PC-9 (cell line): ENCODE measurements at regions not wholly inside any gene's neighbourhood (a gene's known extent, or its start where the extent isn't known, plus 50 kb on each side); places are given as distances from the start of the nearest gene placed in this dataset.

Experiments used
- BruUV-seq: library from RNA; stranded (reverse); fragments of 400-500 nt; replicated peaks from 2 replicates; lab custom pipeline; 2021; lab: Mats Ljungman, UMichigan
- CTCF ChIA-PET: fragments of 300-600 bp; sonication (Branson Sonifier 250); formaldehyde crosslinking; loops from one replicate; lab custom pipeline; 2022; ENCODE audit warnings: antibody characterized with exemption; lab: Charles Lee
- POLR2A ChIA-PET: fragments of 300-600 bp; sonication (Branson Sonifier 250); formaldehyde crosslinking; loops from one replicate; lab custom pipeline; 2022; ENCODE audit warnings: antibody characterized with exemption; ENCODE audit not compliant: unreplicated experiment; lab: Charles Lee
- DNase-seq, 2 experiments: peaks; one replicate each; pipeline versions ENCODE4 v3.0.0 to v3.0.0-alpha.2; 2015 to 2022; ENCODE audit warnings: mixed read lengths in 1 of 2
- H2AFZ ChIP-seq: fragments of 200-600 bp; sonication (generic); 2 replicates; pipeline ENCODE4 v1.8.1; 2017; ENCODE audit warnings: antibody characterized with exemption
- H3F3A ChIP-seq: fragments of 200-600 bp; sonication (generic); 2 replicates; pipeline ENCODE4 v1.8.1; 2017; ENCODE audit warnings: antibody characterized with exemption, mild to moderate bottlenecking, low read depth; ENCODE audit not compliant: insufficient read depth
- H3K27ac ChIP-seq: fragments of 200-600 bp; sonication (generic); 2 replicates; pipeline ENCODE4 v1.6.1; 2016; ENCODE audit warnings: mixed run types
- H3K27me3 ChIP-seq: fragments of 200-600 bp; sonication (generic); 2 replicates; pipeline ENCODE4 v1.6.1; 2016; ENCODE audit warnings: low read depth, mixed run types; ENCODE audit not compliant: insufficient read depth
- H3K36me3 ChIP-seq: fragments of 200-600 bp; sonication (generic); 2 replicates; pipeline ENCODE4 v1.6.1; 2016; ENCODE audit warnings: low read depth, mixed run types
- H3K4me1 ChIP-seq: fragments of 200-600 bp; sonication (generic); replicated peaks from 2 replicates; pipeline ENCODE4 v1.6.1; 2016; ENCODE audit warnings: mixed run types; ENCODE audit not compliant: insufficient read depth
- H3K4me2 ChIP-seq: fragments of 200-600 bp; sonication (generic); 2 replicates; pipeline ENCODE4 v1.6.1; 2017; ENCODE audit warnings: mixed run types
- H3K4me3 ChIP-seq: fragments of 200-600 bp; sonication (generic); 2 replicates; pipeline ENCODE4 v1.6.1; 2016; ENCODE audit warnings: mixed run types
- H3K79me2 ChIP-seq: fragments of 200-600 bp; sonication (generic); 2 replicates; pipeline ENCODE4 v1.6.1; 2017; ENCODE audit warnings: low read depth, mixed run types
- H3K9me2 ChIP-seq: fragments of 200-600 bp; sonication (generic); 2 replicates; pipeline ENCODE4 v1.8.1; 2017; ENCODE audit warnings: mild to moderate bottlenecking; ENCODE audit not compliant: insufficient read depth
- H3K9me3 ChIP-seq: fragments of 200-600 bp; sonication (generic); 2 replicates; pipeline ENCODE4 v1.8.1; 2016; ENCODE audit warnings: low read depth; ENCODE audit not compliant: insufficient read depth
- H4K20me1 ChIP-seq: fragments of 200-600 bp; sonication (generic); 2 replicates; pipeline ENCODE4 v1.8.1; 2017; ENCODE audit not compliant: insufficient read depth
- EZH2 ChIP-seq: fragments of 200-600 bp; sonication (generic); IDR thresholded peaks from 2 replicates; pipeline ENCODE4 v1.8.0; 2017; ENCODE audit warnings: antibody characterized with exemption, low read depth
- intact Hi-C: fragments of 100-400 bp; cut with micrococcal nuclease; formaldehyde crosslinking; loops from one replicate; pipeline ENCODE4 v1.10.0; 2022; ENCODE audit not compliant: unreplicated experiment
- TF ChIP-seq, protein P1 (sequence below): fragments of 200-600 bp; sonication (generic); conservative IDR thresholded peaks from 2 replicates; pipeline ENCODE4 v1.6.1; 2017; ENCODE audit warnings: mixed run types, antibody characterized with exemption, mild to moderate bottlenecking, moderate library complexity

DNA sequence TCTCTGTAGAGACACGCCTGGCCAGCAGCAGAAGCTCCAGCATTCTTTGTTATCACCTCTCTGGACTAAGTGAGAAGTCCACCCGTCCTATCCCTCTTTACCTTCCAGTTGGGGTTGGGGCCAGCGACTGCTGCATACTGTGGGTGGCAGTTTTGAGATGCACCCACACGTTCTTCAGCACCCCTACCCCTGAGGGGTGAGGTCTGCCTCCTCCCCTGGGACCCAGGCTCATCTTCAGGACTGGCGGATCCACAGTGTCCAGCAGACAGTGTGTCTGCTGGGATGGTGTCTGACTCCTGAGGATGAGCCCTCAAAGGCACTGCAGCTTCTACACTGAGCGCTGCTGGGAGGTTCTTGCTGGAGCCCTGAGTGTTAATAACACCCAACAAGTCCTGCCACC lies 78.8 kb downstream of the GADD45G start:
- H3K9me3 ChIP-seq = no peaks in the 10 kb centered on the region
- no peak overlapping the region for H3K4me2 ChIP-seq
- H3K79me2 ChIP-seq = no peaks in the 10 kb centered on the region
- no peaks in the 10 kb centered on the region for H4K20me1 ChIP-seq
- no peak overlapping the region for H2AFZ ChIP-seq
- ChIA-PET CTCF (no interaction called here), POLR2A (no interaction called here)
- no peaks in the 10 kb centered on the region for H3K4me1 ChIP-seq
- H3K4me3 ChIP-seq = no peak overlapping the region
- peaks cover 91% of the 10 kb centered on the region for H3K27me3 ChIP-seq
- no peak for DNase-seq
- intact Hi-C loops = no loop called here
- H3K27ac ChIP-seq = no peak overlapping the region
- TF ChIP-seq EZH2 = no peak
- TF ChIP-seq, protein P1, sequence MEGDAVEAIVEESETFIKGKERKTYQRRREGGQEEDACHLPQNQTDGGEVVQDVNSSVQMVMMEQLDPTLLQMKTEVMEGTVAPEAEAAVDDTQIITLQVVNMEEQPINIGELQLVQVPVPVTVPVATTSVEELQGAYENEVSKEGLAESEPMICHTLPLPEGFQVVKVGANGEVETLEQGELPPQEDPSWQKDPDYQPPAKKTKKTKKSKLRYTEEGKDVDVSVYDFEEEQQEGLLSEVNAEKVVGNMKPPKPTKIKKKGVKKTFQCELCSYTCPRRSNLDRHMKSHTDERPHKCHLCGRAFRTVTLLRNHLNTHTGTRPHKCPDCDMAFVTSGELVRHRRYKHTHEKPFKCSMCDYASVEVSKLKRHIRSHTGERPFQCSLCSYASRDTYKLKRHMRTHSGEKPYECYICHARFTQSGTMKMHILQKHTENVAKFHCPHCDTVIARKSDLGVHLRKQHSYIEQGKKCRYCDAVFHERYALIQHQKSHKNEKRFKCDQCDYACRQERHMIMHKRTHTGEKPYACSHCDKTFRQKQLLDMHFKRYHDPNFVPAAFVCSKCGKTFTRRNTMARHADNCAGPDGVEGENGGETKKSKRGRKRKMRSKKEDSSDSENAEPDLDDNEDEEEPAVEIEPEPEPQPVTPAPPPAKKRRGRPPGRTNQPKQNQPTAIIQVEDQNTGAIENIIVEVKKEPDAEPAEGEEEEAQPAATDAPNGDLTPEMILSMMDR = no peak
- no TSS peak for BruUV-seq
- no peaks in the 10 kb centered on the region for H3F3A ChIP-seq
- H3K36me3 ChIP-seq = no peaks in the 10 kb centered on the region
- H3K9me2 ChIP-seq = no peaks in the 10 kb centered on the region

GRCh38 chr9:89684218-89684617 lies 79.4 kb downstream of the GADD45G start:
- Histone ChIP-seq H4K20me1 (peaks cover 2% of the 10 kb centered on the region; the same call in 1 of the 2 replicates), H3K4me1 (no peaks in the 10 kb centered on the region), H3K4me3 (no peak overlapping the region), H3K27ac (no peak overlapping the region), H3K79me2 (no peaks in the 10 kb centered on the region), H3K4me2 (no peak overlapping the region), H3K36me3 (no peaks in the 10 kb centered on the region), H3K27me3 (peaks cover 92% of the 10 kb centered on the region), H3F3A (no peaks in the 10 kb centered on the region), H2AFZ (no peak overlapping the region), H3K9me3 (no peaks in the 10 kb centered on the region), H3K9me2 (no peaks in the 10 kb centered on the region)
- ChIA-PET CTCF (no interaction called here), POLR2A (no interaction called here)
- TF ChIP-seq EZH2 = no peak
- TF ChIP-seq, protein P1 = no peak
- no peak for DNase-seq
- no TSS peak for BruUV-seq
- intact Hi-C loops = no loop called here

DNA sequence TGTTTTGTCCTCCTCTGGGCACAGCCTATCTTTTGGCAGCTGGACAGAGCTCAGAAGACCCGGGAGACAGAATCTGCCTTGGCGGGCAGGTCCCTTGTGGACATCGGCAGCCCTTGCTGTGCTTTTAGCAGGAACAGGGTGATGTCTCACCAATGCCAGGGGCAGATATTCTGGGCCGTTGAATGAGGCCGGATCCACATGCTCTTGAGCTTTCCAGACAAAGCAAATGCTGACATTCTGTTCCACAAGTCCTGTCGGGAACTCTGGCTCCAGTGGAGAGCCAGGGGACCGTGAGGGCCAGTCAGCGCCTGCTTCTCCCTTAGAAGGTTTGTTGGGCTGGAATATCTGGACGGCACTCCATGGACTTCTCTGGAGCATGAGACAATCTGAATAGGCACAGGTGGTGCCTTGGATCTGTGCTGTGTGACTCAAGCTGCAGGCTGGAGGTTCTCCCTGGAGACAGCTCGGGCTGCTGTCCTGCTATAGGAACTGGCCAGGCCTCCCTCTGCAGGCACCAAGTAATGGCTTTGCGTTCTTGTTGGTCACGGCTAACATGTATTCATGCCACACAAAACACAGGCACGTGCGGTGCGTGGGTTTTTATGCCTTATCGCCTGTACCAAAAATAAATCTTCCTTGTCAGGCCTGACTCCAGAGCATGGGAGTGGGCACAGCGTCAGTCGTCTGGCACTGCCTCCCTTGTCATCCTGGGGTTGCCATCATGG lies 80.3 kb downstream of the GADD45G start:
- TF ChIP-seq, protein P1 = no peak
- Histone ChIP-seq H3K9me2 (no peaks in the 10 kb centered on the region), H3K9me3 (no peaks in the 10 kb centered on the region), H3K4me1 (no peaks in the 10 kb centered on the region), H3K27me3 (peaks cover 92% of the 10 kb centered on the region), H3K27ac (no peak overlapping the region), H3K4me2 (no peak overlapping the region), H4K20me1 (peaks cover 4% of the 10 kb centered on the region; the same call in 1 of the 2 replicates), H3K79me2 (no peaks in the 10 kb centered on the region), H3K36me3 (no peaks in the 10 kb centered on the region), H2AFZ (no peak overlapping the region), H3F3A (no peaks in the 10 kb centered on the region), H3K4me3 (no peak overlapping the region)
- BruUV-seq = no TSS peak
- ChIA-PET POLR2A (no interaction called here), CTCF (no interaction called here)
- intact Hi-C loops = no loop called here
- no peak for DNase-seq
